ENCODE measurements at regions not wholly inside any gene's neighbourhood (a gene's known extent, or its start where the extent isn't known, plus 50 kb on each side); places are given as distances from the start of the nearest gene placed in this dataset.

GRCh38 chr13:75101348-75101747 lies 380.6 kb downstream of the TBC1D4 start:
- DNase-seq (no peak), FAIRE-seq (no peak)
- intact Hi-C loops (cut with DNase I) = no loop called here
- no peak for TF ChIP-seq CTCF (IDR thresholded peaks at IDR 0.05; ENCODE audit: borderline replicate concordance, extremely low read depth, insufficient read depth)
- H3K27me3 ChIP-seq (ENCODE audit: control insufficient read depth, insufficient read depth, low read length) = no peaks in the 10 kb centered on the region
- no peak overlapping the region for H3K27ac ChIP-seq (ENCODE audit: low read depth in 2 of 2, low read length in 2 of 2)
- H3K36me3 ChIP-seq (ENCODE audit: control insufficient read depth in 2 of 3, insufficient read depth in 3 of 3, low read length in 3 of 3) = no peaks in the 10 kb centered on the region
- H3K9ac ChIP-seq (ENCODE audit: low read length in 3 of 3) = no peak overlapping the region
- H3K9me3 ChIP-seq (ENCODE audit: control insufficient read depth in 2 of 3, insufficient read depth in 1 of 3, low read length in 3 of 3) = no peaks in the 10 kb centered on the region
- H3K4me1 ChIP-seq (ENCODE audit: control insufficient read depth in 2 of 3, insufficient read depth in 2 of 3, low read depth in 1 of 3, low read length in 3 of 3) = peaks cover 0 to 3% (median 0%) of the 10 kb centered on the region in 3 donors
- no peak overlapping the region for H3K4me3 ChIP-seq (ENCODE audit: low read length in 3 of 3)

- no peaks in the 10 kb centered on the region for H3K9me3 ChIP-seq (ENCODE audit: control insufficient read depth in 2 of 3, insufficient read depth in 1 of 3, low read length in 3 of 3)
- H3K4me3 ChIP-seq (ENCODE audit: low read length in 3 of 3) = no peak overlapping the region
- no peak overlapping the region for H3K9ac ChIP-seq (ENCODE audit: low read length in 3 of 3)
- FAIRE-seq = no peak
- no peaks in the 10 kb centered on the region for H3K36me3 ChIP-seq (ENCODE audit: control insufficient read depth in 2 of 3, insufficient read depth in 3 of 3, low read length in 3 of 3)
- no peaks in the 10 kb centered on the region for H3K4me1 ChIP-seq (ENCODE audit: control insufficient read depth in 2 of 3, insufficient read depth in 2 of 3, low read depth in 1 of 3, low read length in 3 of 3)
- no peak for DNase-seq
- no peak for TF ChIP-seq CTCF (IDR thresholded peaks at IDR 0.05; ENCODE audit: borderline replicate concordance, extremely low read depth, insufficient read depth)
- no peaks in the 10 kb centered on the region for H3K27me3 ChIP-seq (ENCODE audit: control insufficient read depth, insufficient read depth, low read length)
- intact Hi-C loops (cut with DNase I) = no loop called here
- H3K27ac ChIP-seq (ENCODE audit: low read depth in 2 of 2, low read length in 2 of 2) = no peak overlapping the region
Measured at GRCh38 chr13:75092143-75092542, 389.8 kb downstream of the TBC1D4 start.

- Histone ChIP-seq H3K36me3 (ENCODE audit: control insufficient read depth in 2 of 3, insufficient read depth in 3 of 3, low read length in 3 of 3) (no peaks in the 10 kb centered on the region), H3K9ac (ENCODE audit: low read length in 3 of 3) (no peak overlapping the region), H3K9me3 (ENCODE audit: control insufficient read depth in 2 of 3, insufficient read depth in 1 of 3, low read length in 3 of 3) (no peaks in the 10 kb centered on the region), H3K4me1 (ENCODE audit: control insufficient read depth in 2 of 3, insufficient read depth in 2 of 3, low read depth in 1 of 3, low read length in 3 of 3) (no peaks in the 10 kb centered on the region), H3K27ac (ENCODE audit: low read depth in 2 of 2, low read length in 2 of 2) (no peak overlapping the region), H3K4me3 (ENCODE audit: low read length in 3 of 3) (no peak overlapping the region), H3K27me3 (ENCODE audit: control insufficient read depth, insufficient read depth, low read length) (no peaks in the 10 kb centered on the region)
- no peak for TF ChIP-seq CTCF (IDR thresholded peaks at IDR 0.05; ENCODE audit: borderline replicate concordance, extremely low read depth, insufficient read depth)
- intact Hi-C loops (cut with DNase I) = no loop called here
- DNase-seq (peak in 1 of 5 donors; percentile 15), FAIRE-seq (no peak)
Measured at GRCh38 chr13:75091718-75092117, 390.3 kb downstream of the TBC1D4 start.
